Loucy (cell line): ENCODE measurements at regions not wholly inside any gene's neighbourhood (a gene's known extent, or its start where the extent isn't known, plus 50 kb on each side); places are given as distances from the start of the nearest gene placed in this dataset.

Experiments used
- H2AFZ ChIP-seq: fragments of 200-600 bp; sonication (generic); 2 replicates; pipeline ENCODE4 v1.6.0; 2016; ENCODE audit warnings: antibody characterized with exemption, mild to moderate bottlenecking, low read length, moderate library complexity
- H3F3A ChIP-seq: fragments of 200-600 bp; 2 replicates; pipeline ENCODE4 v1.6.0; 2016; ENCODE audit warnings: antibody characterized with exemption, low read depth, mild to moderate bottlenecking
- H3K27me3 ChIP-seq: fragments of 200-600 bp; sonication (generic); 2 replicates; pipeline ENCODE4 v1.6.1; 2014; ENCODE audit warnings: low read length, mild to moderate bottlenecking; ENCODE audit not compliant: insufficient read depth, poor library complexity, severe bottlenecking
- H3K36me3 ChIP-seq: fragments of 200-600 bp; sonication (generic); 2 replicates; pipeline ENCODE4 v1.6.1; 2016; ENCODE audit warnings: low read length; ENCODE audit not compliant: insufficient read depth
- H3K4me1 ChIP-seq: fragments of 200-600 bp; sonication (generic); 2 replicates; pipeline ENCODE4 v1.5.1; 2014; ENCODE audit warnings: low read length, mild to moderate bottlenecking; ENCODE audit not compliant: insufficient read depth, poor library complexity, severe bottlenecking
- H3K4me2 ChIP-seq: fragments of 200-600 bp; sonication (generic); 2 replicates; pipeline ENCODE4 v1.6.0; 2014; ENCODE audit warnings: antibody characterized with exemption, low read length, low read depth, mild to moderate bottlenecking; ENCODE audit not compliant: poor library complexity, severe bottlenecking
- H3K4me3 ChIP-seq: fragments of 200-600 bp; sonication (generic); 2 replicates; pipeline ENCODE4 v1.5.1; 2014; ENCODE audit warnings: low read length, mild to moderate bottlenecking, mixed read lengths; ENCODE audit not compliant: poor library complexity, severe bottlenecking
- H3K79me2 ChIP-seq: fragments of 200-600 bp; sonication (generic); 2 replicates; pipeline ENCODE4 v1.6.1; 2014; ENCODE audit warnings: low read length; ENCODE audit not compliant: insufficient read depth
- H3K9ac ChIP-seq: fragments of 200-600 bp; sonication (generic); 2 replicates; pipeline ENCODE4 v1.6.0; 2014; ENCODE audit warnings: mild to moderate bottlenecking, low read depth, low read length, moderate library complexity; ENCODE audit not compliant: poor library complexity, severe bottlenecking
- H3K9me2 ChIP-seq: fragments of 200-600 bp; sonication (generic); replicated peaks from 2 replicates; pipeline ENCODE4 v1.6.1; 2016; ENCODE audit warnings: low read depth, low read length, mixed read lengths
- H3K9me3 ChIP-seq: fragments of 200-600 bp; sonication (generic); 2 replicates; pipeline ENCODE4 v1.6.1; 2014; ENCODE audit warnings: mild to moderate bottlenecking, antibody characterized with exemption, low read length, low read depth; ENCODE audit not compliant: insufficient read depth
- H4K20me1 ChIP-seq: fragments of 200-600 bp; sonication (generic); 2 replicates; pipeline ENCODE4 v1.6.0; 2014; ENCODE audit warnings: antibody characterized with exemption, low read length, mild to moderate bottlenecking; ENCODE audit not compliant: insufficient read depth, poor library complexity, severe bottlenecking
- CTCF ChIP-seq: fragments of 200-600 bp; sonication (generic); conservative IDR thresholded peaks from 2 replicates; pipeline ENCODE4 v1.5.1; 2014; ENCODE audit warnings: mild to moderate bottlenecking, antibody characterized with exemption, low read length
- EZH2phosphoT487 ChIP-seq: fragments of 200-600 bp; IDR thresholded peaks from 2 replicates; pipeline ENCODE4 v1.6.1; 2018; ENCODE audit warnings: antibody characterized with exemption, mild to moderate bottlenecking, moderate library complexity, borderline replicate concordance

- Histone ChIP-seq H3K9me3 (no peaks in the 10 kb centered on the region), H3K4me2 (no peak overlapping the region), H3K79me2 (no peaks in the 10 kb centered on the region), H3K27me3 (no peaks in the 10 kb centered on the region), H3K4me3 (no peak overlapping the region), H3F3A (no peaks in the 10 kb centered on the region), H3K36me3 (no peaks in the 10 kb centered on the region), H3K9ac (no peak overlapping the region), H4K20me1 (no peaks in the 10 kb centered on the region), H3K4me1 (no peaks in the 10 kb centered on the region), H3K9me2 (no peaks in the 10 kb centered on the region), H2AFZ (no peak overlapping the region)
- TF ChIP-seq EZH2phosphoT487 (no peak), CTCF (no peak)
Measured at GRCh38 chr10:4511509-4511908, 314.5 kb upstream of the AKR1E2 start.

GRCh38 chr10:4509405-4509804 is 316.6 kb upstream of the AKR1E2 start:
- H3K4me2 ChIP-seq = no peak overlapping the region
- no peaks in the 10 kb centered on the region for H3K27me3 ChIP-seq
- H3K9ac ChIP-seq = no peak overlapping the region
- TF ChIP-seq EZH2phosphoT487 (no peak), CTCF (no peak)
- H3K4me3 ChIP-seq = no peak overlapping the region
- no peaks in the 10 kb centered on the region for H3K9me2 ChIP-seq
- no peaks in the 10 kb centered on the region for H3F3A ChIP-seq
- H2AFZ ChIP-seq = no peak overlapping the region
- no peaks in the 10 kb centered on the region for H3K9me3 ChIP-seq
- H3K36me3 ChIP-seq = no peaks in the 10 kb centered on the region
- H3K79me2 ChIP-seq = no peaks in the 10 kb centered on the region
- H3K4me1 ChIP-seq = no peaks in the 10 kb centered on the region
- no peaks in the 10 kb centered on the region for H4K20me1 ChIP-seq

GRCh38 chr10:4506095-4506494 is 319.9 kb upstream of the AKR1E2 start:
- no peak overlapping the region for H3K4me3 ChIP-seq
- no peaks in the 10 kb centered on the region for H3K4me1 ChIP-seq
- no peak overlapping the region for H2AFZ ChIP-seq
- H3K4me2 ChIP-seq = no peak overlapping the region
- no peaks in the 10 kb centered on the region for H3K27me3 ChIP-seq
- no peaks in the 10 kb centered on the region for H3K36me3 ChIP-seq
- no peak overlapping the region for H3K9ac ChIP-seq
- H3K79me2 ChIP-seq = no peaks in the 10 kb centered on the region
- no peaks in the 10 kb centered on the region for H3F3A ChIP-seq
- no peaks in the 10 kb centered on the region for H4K20me1 ChIP-seq
- no peaks in the 10 kb centered on the region for H3K9me2 ChIP-seq
- TF ChIP-seq CTCF (no peak), EZH2phosphoT487 (no peak)
- no peaks in the 10 kb centered on the region for H3K9me3 ChIP-seq
